ENCODE measurements at regions not wholly inside any gene's neighbourhood (a gene's known extent, or its start where the extent isn't known, plus 50 kb on each side); places are given as distances from the start of the nearest gene placed in this dataset.

- DNase-seq (ENCODE audit: low spot score), result peak; percentile 66
These were observed 226.6 kb upstream of the TLE3 start for GRCh38 chr15:70324001-70324974.

GRCh38 chr15:70323111-70323851 is 225.6 kb upstream of the TLE3 start:
- peak; percentile 34 for DNase-seq (ENCODE audit: low spot score)

GRCh38 chr15:70322051-70322668 is 224.4 kb upstream of the TLE3 start:
- DNase-seq (ENCODE audit: low spot score), result no peak

GRCh38 chr15:70321172-70321819 is 223.6 kb upstream of the TLE3 start:
- DNase-seq (ENCODE audit: low spot score), result no peak

- DNase-seq (ENCODE audit: low spot score), result no peak
These were observed 222.8 kb upstream of the TLE3 start for GRCh38 chr15:70320482-70320881.

GRCh38 chr15:70320077-70320476 is 222.4 kb upstream of the TLE3 start:
- DNase-seq (ENCODE audit: low spot score), result no peak

- no peak for DNase-seq (ENCODE audit: low spot score)
These were observed 221.7 kb upstream of the TLE3 start for GRCh38 chr15:70319466-70319865.

GRCh38 chr15:70318594-70319465 is 221.1 kb upstream of the TLE3 start:
- peak; percentile 47 for DNase-seq (ENCODE audit: low spot score)

- DNase-seq (ENCODE audit: low spot score), result no peak
These were observed 218.4 kb upstream of the TLE3 start for GRCh38 chr15:70316059-70316600.

GRCh38 chr15:70315431-70315830 is 217.7 kb upstream of the TLE3 start:
- no peak for DNase-seq (ENCODE audit: low spot score)

- no peak for DNase-seq (ENCODE audit: low spot score)
These were observed 217.0 kb upstream of the TLE3 start for GRCh38 chr15:70314688-70315087.

- no peak for DNase-seq (ENCODE audit: low spot score)
These were observed 216.3 kb upstream of the TLE3 start for GRCh38 chr15:70314018-70314354.

GRCh38 chr15:70313099-70314017 is 215.6 kb upstream of the TLE3 start:
- DNase-seq (ENCODE audit: low spot score), result no peak

GRCh38 chr15:70311821-70312220 is 214.1 kb upstream of the TLE3 start:
- no peak for DNase-seq (ENCODE audit: low spot score)

GRCh38 chr15:70309716-70310115 is 212.0 kb upstream of the TLE3 start:
- DNase-seq (ENCODE audit: low spot score), result no peak

- DNase-seq (ENCODE audit: low spot score), result no peak
These were observed 211.2 kb upstream of the TLE3 start for GRCh38 chr15:70308735-70309434.

- DNase-seq (ENCODE audit: low spot score), result no peak
These were observed 210.5 kb upstream of the TLE3 start for GRCh38 chr15:70308011-70308734.

- no peak for DNase-seq (ENCODE audit: low spot score)
These were observed 208.9 kb upstream of the TLE3 start for GRCh38 chr15:70306582-70306981.

GRCh38 chr15:70306081-70306480 is 208.4 kb upstream of the TLE3 start:
- DNase-seq (ENCODE audit: low spot score), result no peak

Data from AG20443 (cell line).